Thymus (tissue), 11 donors: ENCODE measurements at regions not wholly inside any gene's neighbourhood (a gene's known extent, or its start where the extent isn't known, plus 50 kb on each side); places are given as distances from the start of the nearest gene placed in this dataset.

Experiments used
- DNase-seq, 9 donors: peaks; one replicate each; pipeline ENCODE4 v3.0.0-alpha.2; 2013; ENCODE audit warnings: low spot score in 9 of 9, low read depth in 6 of 9, missing footprints in 1 of 9
- H3K27ac ChIP-seq, 2 donors: one replicate each; pipeline ENCODE4 v1.5.1; 2013; ENCODE audit warnings: control low read depth in 1 of 2, low read depth in 1 of 2, low read length in 1 of 2, mild to moderate bottlenecking in 1 of 2, moderate library complexity in 1 of 2
- H3K27me3 ChIP-seq, 2 donors: one replicate each; pipeline ENCODE4 v1.5.1; 2013; ENCODE audit warnings: low read length in 1 of 2; ENCODE audit not compliant: control insufficient read depth in 2 of 2, insufficient read depth in 1 of 2
- H3K36me3 ChIP-seq, 2 donors: one replicate each; pipeline ENCODE4 v1.5.1; 2013; ENCODE audit warnings: low read length in 1 of 2, mild to moderate bottlenecking in 1 of 2, moderate library complexity in 1 of 2; ENCODE audit not compliant: control insufficient read depth in 2 of 2, insufficient read depth in 2 of 2
- H3K4me1 ChIP-seq, 2 donors: one replicate each; pipeline ENCODE4 v1.5.1; 2013; ENCODE audit warnings: low read length in 2 of 2; ENCODE audit not compliant: control insufficient read depth in 2 of 2, insufficient read depth in 2 of 2
- H3K4me3 ChIP-seq, 2 donors: one replicate each; pipeline ENCODE4 v1.5.1; 2013; ENCODE audit warnings: low read length in 2 of 2, control low read depth in 1 of 2, mild to moderate bottlenecking in 1 of 2
- H3K9me3 ChIP-seq, 2 donors: one replicate each; pipeline ENCODE4 v1.5.1; 2013; ENCODE audit warnings: low read length in 1 of 2, mild to moderate bottlenecking in 1 of 2; ENCODE audit not compliant: control insufficient read depth in 2 of 2, insufficient read depth in 1 of 2
- WGBS: extraction: QIAGEN DNeasy Blood & Tissue Kit; methylation state at CpG from one replicate; pipeline ENCODE4 v1.1.7; 2013; 5-methylcytosine and 5-hydroxymethylcytosine counted together
- donor health status: healthy.

GRCh38 chr15:58302832-58303231, 129.0 kb upstream of the LIPC start:
- Histone ChIP-seq H3K4me1 (peaks cover 19 to 44% of the 10 kb centered on the region in 2 donors), H3K9me3 (peaks cover 0 to 5% of the 10 kb centered on the region in 2 donors), H3K4me3 (no peak overlapping the region), H3K27ac (no peak overlapping the region), H3K36me3 (no peaks in the 10 kb centered on the region), H3K27me3 (no peaks in the 10 kb centered on the region)
- WGBS, result 91% methylated on average over 1 of the region's 1 CpG
- DNase-seq, result no peak

- peak in 1 of 9 donors; percentile 51 for DNase-seq
- WGBS, result 68% methylated on average over 6 of the region's 6 CpGs
- peaks cover 0 to 5% of the 10 kb centered on the region in 2 donors for H3K9me3 ChIP-seq
Measured at GRCh38 chr15:58303236-58303635, 128.6 kb upstream of the LIPC start.

GRCh38 chr15:58306591-58307312, 125.0 kb upstream of the LIPC start:
- Histone ChIP-seq H3K4me3 (no peak overlapping the region), H3K4me1 (peaks cover 17 to 46% of the 10 kb centered on the region in 2 donors), H3K27me3 (no peaks in the 10 kb centered on the region), H3K27ac (no peak overlapping the region), H3K9me3 (peaks cover 0 to 4% of the 10 kb centered on the region in 2 donors), H3K36me3 (no peaks in the 10 kb centered on the region)
- WGBS, result 93% methylated on average over 4 of the region's 4 CpGs
- DNase-seq, result no peak

More at GRCh38 chr15:58303236-58303635, 128.6 kb upstream of the LIPC start:
- Histone ChIP-seq H3K4me3 (no peak overlapping the region), H3K27ac (no peak overlapping the region), H3K27me3 (no peaks in the 10 kb centered on the region), H3K4me1 (peaks cover 16 to 40% of the 10 kb centered on the region in 2 donors), H3K36me3 (no peaks in the 10 kb centered on the region)

- peaks cover 15 to 46% of the 10 kb centered on the region in 2 donors for H3K4me1 ChIP-seq
- WGBS, result 89% methylated on average over 6 of the region's 6 CpGs
- no peak for DNase-seq
- H3K27ac ChIP-seq, result no peak overlapping the region
- no peaks in the 10 kb centered on the region for H3K36me3 ChIP-seq
- no peak overlapping the region for H3K4me3 ChIP-seq
- H3K9me3 ChIP-seq, result peaks cover 0 to 4% of the 10 kb centered on the region in 2 donors
- no peaks in the 10 kb centered on the region for H3K27me3 ChIP-seq
Measured at GRCh38 chr15:58307313-58307961, 124.4 kb upstream of the LIPC start.

GRCh38 chr15:58308742-58309355, 122.9 kb upstream of the LIPC start:
- WGBS, result 94% methylated on average over 10 of the region's 10 CpGs
- no peaks in the 10 kb centered on the region for H3K27me3 ChIP-seq
- H3K4me1 ChIP-seq, result peaks cover 13 to 47% of the 10 kb centered on the region in 2 donors
- H3K4me3 ChIP-seq, result no peak overlapping the region
- H3K27ac ChIP-seq, result no peak overlapping the region
- no peak for DNase-seq
- H3K9me3 ChIP-seq, result peaks cover 0 to 4% of the 10 kb centered on the region in 2 donors
- no peaks in the 10 kb centered on the region for H3K36me3 ChIP-seq

GRCh38 chr15:58309963-58310928, 121.5 kb upstream of the LIPC start:
- WGBS, result 89% methylated on average over 20 of the region's 20 CpGs
- H3K27me3 ChIP-seq, result no peaks in the 10 kb centered on the region
- H3K4me3 ChIP-seq, result no peak overlapping the region
- H3K9me3 ChIP-seq, result peaks cover 0 to 4% of the 10 kb centered on the region in 2 donors
- no peaks in the 10 kb centered on the region for H3K36me3 ChIP-seq
- H3K27ac ChIP-seq, result peak overlapping the region in 1 of 2 donors; percentile 63
- H3K4me1 ChIP-seq, result peaks cover 16 to 58% of the 10 kb centered on the region in 2 donors
- peak in 3 of 9 donors; percentile 54 to 73 (median 58) for DNase-seq

- no peaks in the 10 kb centered on the region for H3K27me3 ChIP-seq
- no peak for DNase-seq
- H3K4me3 ChIP-seq, result no peak overlapping the region
- H3K36me3 ChIP-seq, result no peaks in the 10 kb centered on the region
- no peak overlapping the region for H3K27ac ChIP-seq
- peaks cover 0 to 4% of the 10 kb centered on the region in 2 donors for H3K9me3 ChIP-seq
- H3K4me1 ChIP-seq, result peaks cover 16 to 51% of the 10 kb centered on the region in 2 donors
- 97% methylated on average over 4 of the region's 4 CpGs for WGBS
Measured at GRCh38 chr15:58311556-58311955, 120.2 kb upstream of the LIPC start.

GRCh38 chr15:58312031-58312430, 119.8 kb upstream of the LIPC start:
- Histone ChIP-seq H3K9me3 (peaks cover 0 to 4% of the 10 kb centered on the region in 2 donors), H3K4me1 (peaks cover 14 to 47% of the 10 kb centered on the region in 2 donors), H3K36me3 (no peaks in the 10 kb centered on the region), H3K27ac (no peak overlapping the region), H3K4me3 (no peak overlapping the region), H3K27me3 (no peaks in the 10 kb centered on the region)
- no peak for DNase-seq
- 97% methylated on average over 5 of the region's 5 CpGs for WGBS
